HG03280 (cell line): ENCODE measurements at regions not wholly inside any gene's neighbourhood (a gene's known extent, or its start where the extent isn't known, plus 50 kb on each side); places are given as distances from the start of the nearest gene placed in this dataset.
"Not testable (repeated sequence)": the region's sequence is repeated elsewhere in the genome, so short reads cannot be mapped to it uniquely, and the experiment has no call there.

Experiments used
- ATAC-seq: cut with Tn5 transposase; IDR thresholded peaks from one replicate; pipeline ENCODE4 v1.9.1; 2021; ENCODE audit warnings: mild to moderate bottlenecking, moderate library complexity; ENCODE audit not compliant: unreplicated experiment

- no peak for ATAC-seq
Measured at GRCh38 chr2:2466534-2466933, 135.5 kb upstream of the MYT1L start.

GRCh38 chr2:2464643-2465042 lies 133.6 kb upstream of the MYT1L start:
- no peak for ATAC-seq

- ATAC-seq, result no peak
Measured at GRCh38 chr2:2464094-2464493, 133.0 kb upstream of the MYT1L start.

GRCh38 chr2:2456721-2457120 lies 125.6 kb upstream of the MYT1L start:
- no peak for ATAC-seq

- no peak for ATAC-seq
Measured at GRCh38 chr2:2455151-2455550, 124.1 kb upstream of the MYT1L start.

GRCh38 chr2:2452961-2453360 lies 121.9 kb upstream of the MYT1L start:
- no peak for ATAC-seq

- ATAC-seq, result not testable (repeated sequence)
Measured at GRCh38 chr2:2451275-2451674, 120.2 kb upstream of the MYT1L start.

GRCh38 chr2:2448178-2448577 lies 117.1 kb upstream of the MYT1L start:
- no peak for ATAC-seq

- ATAC-seq, result no peak
Measured at GRCh38 chr2:2422621-2423020, 91.5 kb upstream of the MYT1L start.

- ATAC-seq, result no peak
Measured at GRCh38 chr2:2413525-2413924, 82.5 kb upstream of the MYT1L start.

- ATAC-seq, result no peak
Measured at GRCh38 chr2:2410987-2411386, 79.9 kb upstream of the MYT1L start.

GRCh38 chr2:2409481-2409880 lies 78.4 kb upstream of the MYT1L start:
- ATAC-seq, result no peak

- ATAC-seq, result no peak
Measured at GRCh38 chr2:2405780-2406179, 74.7 kb upstream of the MYT1L start.

GRCh38 chr2:2400286-2401038 lies 69.4 kb upstream of the MYT1L start:
- ATAC-seq, result no peak

GRCh38 chr2:2399396-2399795 lies 68.3 kb upstream of the MYT1L start:
- no peak for ATAC-seq

- no peak for ATAC-seq
Measured at GRCh38 chr2:2392332-2392731, 61.3 kb upstream of the MYT1L start.

GRCh38 chr2:2389215-2389614 lies 58.1 kb upstream of the MYT1L start:
- no peak for ATAC-seq
